ENCODE measurements at regions not wholly inside any gene's neighbourhood (a gene's known extent, or its start where the extent isn't known, plus 50 kb on each side); places are given as distances from the start of the nearest gene placed in this dataset.

DNA sequence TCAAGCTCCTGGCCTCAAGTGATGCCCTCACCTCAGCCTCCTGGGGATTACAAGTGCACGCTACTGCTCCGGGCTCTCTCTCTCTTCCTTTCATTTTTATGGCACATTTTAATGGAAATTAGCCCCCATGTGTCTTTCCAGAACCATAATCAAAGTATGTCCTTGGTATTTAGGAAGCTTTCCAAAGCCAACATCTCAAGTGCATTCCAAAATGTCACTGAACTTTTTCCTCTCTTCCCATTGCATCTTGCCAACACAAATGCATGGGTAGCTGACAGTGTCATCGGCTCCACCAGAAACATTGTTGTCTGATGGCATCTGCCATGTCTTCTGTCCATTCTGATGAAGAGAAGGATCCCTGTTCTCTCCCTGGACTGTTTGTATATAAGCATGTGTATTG lies 90.5 kb upstream of the ANXA1 start:
- intact Hi-C loops (cut with micrococcal nuclease) (no loop called here), in situ Hi-C loops (cut with MboI) (no loop called here)
- H3K9me3 ChIP-seq (replicated peaks; ENCODE audit: control insufficient read depth, insufficient read depth, low read depth, low read length), result no peaks in the 10 kb centered on the region
- ChIA-PET POLR2A (interaction anchor here (1.6 kb wide), 1 partner anchor 12 kb away, joined by 4 read pairs; no protein-coding TSS in a partner anchor), CTCF (ENCODE audit: low intra/inter-chr PET ratio) (no interaction called here)
- no peaks in the 10 kb centered on the region for H3K79me2 ChIP-seq (ENCODE audit: control insufficient read depth, insufficient read depth, low read length)
- H4K20me1 ChIP-seq (replicated peaks; ENCODE audit: control insufficient read depth, insufficient read depth, low read length), result no peaks in the 10 kb centered on the region
- no peaks in the 10 kb centered on the region for H3K4me1 ChIP-seq (replicated peaks in 1 of 2; ENCODE audit: control insufficient read depth in 2 of 2, insufficient read depth in 2 of 2, low read length in 2 of 2)
- H3K4me3 ChIP-seq, result no peak overlapping the region
- no peak overlapping the region for H2AFZ ChIP-seq (ENCODE audit: low read depth, low read length)
- TF ChIP-seq HIVEP1 (CRISPR knock-in tag; IDR thresholded peaks at IDR 0.05) (no peak), ELF4 (CRISPR knock-in tag; IDR thresholded peaks at IDR 0.05) (no peak), ZNF311 (CRISPR knock-in tag; IDR thresholded peaks at IDR 0.05) (no peak), SAFB (IDR thresholded peaks at IDR 0.05; ENCODE audit: borderline replicate concordance, low read depth, low read length) (no peak), KLF6 (CRISPR knock-in tag; IDR thresholded peaks at IDR 0.05; ENCODE audit: borderline replicate concordance) (no peak), BDP1 (IDR thresholded peaks at IDR 0.05; ENCODE audit: insufficient read depth, insufficient read length) (no peak), MXI1 (IDR thresholded peaks at IDR 0.05; ENCODE audit: low read depth, low read length) (no peak), ETS2 (tag; IDR thresholded peaks at IDR 0.05; ENCODE audit: borderline replicate concordance, poor library complexity, severe bottlenecking) (no peak), NFRKB (IDR thresholded peaks at IDR 0.05; ENCODE audit: low read depth) (no peak), SPI1 (IDR thresholded peaks at IDR 0.05; ENCODE audit: borderline replicate concordance, low read depth, low read length) (no peak), ZKSCAN8 (CRISPR knock-in tag; IDR thresholded peaks at IDR 0.05) (no peak), THRAP3 (IDR thresholded peaks at IDR 0.05; ENCODE audit: borderline replicate concordance) (no peak), TAF1 (IDR thresholded peaks at IDR 0.05; ENCODE audit: control insufficient read depth, extremely low read depth, insufficient read depth, low read length, severe bottlenecking) (no peak), POLR2H (tag; IDR thresholded peaks at IDR 0.05; ENCODE audit: low read depth) (no peak), MCM3 (IDR thresholded peaks at IDR 0.05) (no peak), CHCHD3 (CRISPR knock-in tag; IDR thresholded peaks at IDR 0.05) (no peak), ZNF695 (CRISPR knock-in tag; IDR thresholded peaks at IDR 0.05) (no peak)
- TF ChIP-seq, protein P1, sequence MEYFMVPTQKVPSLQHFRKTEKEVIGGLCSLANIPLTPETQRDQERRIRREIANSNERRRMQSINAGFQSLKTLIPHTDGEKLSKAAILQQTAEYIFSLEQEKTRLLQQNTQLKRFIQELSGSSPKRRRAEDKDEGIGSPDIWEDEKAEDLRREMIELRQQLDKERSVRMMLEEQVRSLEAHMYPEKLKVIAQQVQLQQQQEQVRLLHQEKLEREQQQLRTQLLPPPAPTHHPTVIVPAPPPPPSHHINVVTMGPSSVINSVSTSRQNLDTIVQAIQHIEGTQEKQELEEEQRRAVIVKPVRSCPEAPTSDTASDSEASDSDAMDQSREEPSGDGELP (CRISPR knock-in tag; IDR thresholded peaks at IDR 0.05; ENCODE audit: borderline replicate concordance), result no peak
- TF ChIP-seq, protein P2, sequence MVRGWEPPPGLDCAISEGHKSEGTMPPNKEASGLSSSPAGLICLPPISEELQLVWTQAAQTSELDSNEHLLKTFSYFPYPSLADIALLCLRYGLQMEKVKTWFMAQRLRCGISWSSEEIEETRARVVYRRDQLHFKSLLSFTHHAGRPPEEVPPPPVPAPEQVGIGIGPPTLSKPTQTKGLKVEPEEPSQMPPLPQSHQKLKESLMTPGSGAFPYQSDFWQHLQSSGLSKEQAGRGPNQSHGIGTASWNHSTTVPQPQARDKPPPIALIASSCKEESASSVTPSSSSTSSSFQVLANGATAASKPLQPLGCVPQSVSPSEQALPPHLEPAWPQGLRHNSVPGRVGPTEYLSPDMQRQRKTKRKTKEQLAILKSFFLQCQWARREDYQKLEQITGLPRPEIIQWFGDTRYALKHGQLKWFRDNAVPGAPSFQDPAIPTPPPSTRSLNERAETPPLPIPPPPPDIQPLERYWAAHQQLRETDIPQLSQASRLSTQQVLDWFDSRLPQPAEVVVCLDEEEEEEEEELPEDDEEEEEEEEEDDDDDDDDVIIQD (CRISPR knock-in tag; IDR thresholded peaks at IDR 0.05), result no peak
- TF ChIP-seq, protein P3, sequence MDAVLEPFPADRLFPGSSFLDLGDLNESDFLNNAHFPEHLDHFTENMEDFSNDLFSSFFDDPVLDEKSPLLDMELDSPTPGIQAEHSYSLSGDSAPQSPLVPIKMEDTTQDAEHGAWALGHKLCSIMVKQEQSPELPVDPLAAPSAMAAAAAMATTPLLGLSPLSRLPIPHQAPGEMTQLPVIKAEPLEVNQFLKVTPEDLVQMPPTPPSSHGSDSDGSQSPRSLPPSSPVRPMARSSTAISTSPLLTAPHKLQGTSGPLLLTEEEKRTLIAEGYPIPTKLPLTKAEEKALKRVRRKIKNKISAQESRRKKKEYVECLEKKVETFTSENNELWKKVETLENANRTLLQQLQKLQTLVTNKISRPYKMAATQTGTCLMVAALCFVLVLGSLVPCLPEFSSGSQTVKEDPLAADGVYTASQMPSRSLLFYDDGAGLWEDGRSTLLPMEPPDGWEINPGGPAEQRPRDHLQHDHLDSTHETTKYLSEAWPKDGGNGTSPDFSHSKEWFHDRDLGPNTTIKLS (IDR thresholded peaks at IDR 0.05; ENCODE audit: borderline replicate concordance, low read depth), result no peak
- no TSS peak for BruUV-seq (replicated peaks)
- FAIRE-seq (no peak), DNase-seq (ENCODE audit: extremely low read depth in 1 of 4, low spot score in 3 of 4) (no peak), ATAC-seq (no peak)
- no peaks in the 10 kb centered on the region for H3K9me1 ChIP-seq (ENCODE audit: control insufficient read depth, insufficient read depth, low read length)
- H3K27me3 ChIP-seq (ENCODE audit: control insufficient read depth in 2 of 2, insufficient read depth in 2 of 2, low read length in 2 of 2), result no peaks in the 10 kb centered on the region
- no peak overlapping the region for H3K9ac ChIP-seq (ENCODE audit: insufficient read depth in 1 of 2, low read depth in 2 of 2, low read length in 2 of 2)
- no peak overlapping the region for H3K27ac ChIP-seq (ENCODE audit: extremely low read depth, low read depth, low read length)
- no peaks in the 10 kb centered on the region for H3K36me3 ChIP-seq (ENCODE audit: control insufficient read depth, insufficient read depth, low read length)
- H3K4me2 ChIP-seq (ENCODE audit: insufficient read depth, low read length), result no peak overlapping the region
- WGBS (ENCODE audit: insufficient coverage, low coverage, missing lambda C conversion rate), result 79% methylated on average over 3 of the region's 3 CpGs
